ENCODE measurements at regions not wholly inside any gene's neighbourhood (a gene's known extent, or its start where the extent isn't known, plus 50 kb on each side); places are given as distances from the start of the nearest gene placed in this dataset.
A peak's percentile ranks its signal among the peaks of the same experiment; 100 is the strongest.
"Not testable (repeated sequence)": the region's sequence is repeated elsewhere in the genome, so short reads cannot be mapped to it uniquely, and the experiment has no call there.

DNA sequence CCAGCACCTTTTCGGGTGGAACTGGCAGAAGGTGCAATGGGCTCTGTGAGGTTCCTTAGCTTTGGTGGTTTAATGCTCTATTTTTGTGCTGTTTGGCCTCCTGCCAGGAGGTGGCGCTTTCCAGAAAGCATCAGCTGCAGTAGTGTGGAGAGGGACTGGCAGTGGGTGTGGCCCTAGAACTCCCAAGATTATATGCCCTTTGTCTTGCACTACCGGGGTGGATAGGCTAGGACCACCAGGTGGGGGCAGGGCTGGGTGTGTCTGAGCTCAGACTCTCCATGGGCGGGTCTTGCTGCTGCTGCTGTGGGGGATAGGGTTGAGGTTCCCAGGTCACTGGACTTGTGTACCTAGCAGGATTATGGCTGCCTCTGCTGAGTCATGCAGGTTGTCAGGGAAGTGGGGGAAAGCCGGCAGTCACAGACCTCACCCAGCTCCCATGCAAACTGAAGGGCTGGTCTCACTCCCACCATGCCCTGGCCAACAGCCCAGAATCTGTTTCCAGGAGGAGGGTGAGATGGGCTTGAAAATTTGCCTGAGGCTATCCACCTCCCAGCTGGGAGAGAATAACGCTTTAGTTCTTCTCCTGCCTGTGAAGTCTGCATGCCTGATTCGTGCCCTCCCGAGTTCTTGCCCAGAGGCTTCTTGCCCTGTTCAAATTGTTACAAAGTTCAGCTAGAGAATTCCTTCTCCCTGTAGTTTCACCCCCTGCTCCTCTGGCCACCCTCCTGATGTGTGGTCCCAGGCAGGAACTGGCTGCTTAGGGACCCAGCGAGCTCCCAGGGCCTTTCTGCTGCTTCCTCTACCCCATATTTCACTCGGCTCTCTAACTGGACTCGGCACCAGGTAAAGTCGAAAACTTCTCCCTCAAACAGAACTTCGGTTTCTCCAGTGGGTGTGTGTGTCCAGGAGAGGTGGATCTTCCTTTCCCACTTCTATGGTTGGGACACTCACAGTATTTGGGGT lies 76.5 kb upstream of the BTG3 start:
- DNase-seq (peak; percentile 27 to 45), ATAC-seq (peak; percentile 25)
- intact Hi-C loops (cut with DNase I, micrococcal nuclease) = no loop called here

DNA sequence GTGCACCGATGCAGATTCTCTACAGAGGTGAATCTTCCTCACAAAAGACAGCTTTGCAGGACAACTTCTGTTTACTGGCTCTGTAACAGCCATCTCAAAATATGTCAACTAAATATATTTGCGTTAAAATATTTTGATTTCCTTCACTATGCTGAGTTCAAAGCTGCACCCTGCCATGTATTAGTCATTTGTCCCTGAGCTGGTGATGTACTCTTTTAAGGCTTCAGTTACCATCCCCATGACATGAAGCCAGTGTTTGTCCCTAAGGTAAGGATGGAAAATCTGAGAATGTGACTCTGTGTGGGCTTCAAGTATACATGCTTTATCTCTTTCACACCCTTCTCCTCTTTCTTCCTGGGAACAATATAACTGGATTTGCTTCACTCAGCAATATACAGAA lies 70.2 kb upstream of the BTG3 start:
- ATAC-seq (no peak), DNase-seq (no peak)
- intact Hi-C loops (cut with DNase I, micrococcal nuclease) = loop anchor here in 1 of 2 donors (5.0 kb wide), 1 partner anchor 234 kb away; no protein-coding TSS in a partner anchor

DNA sequence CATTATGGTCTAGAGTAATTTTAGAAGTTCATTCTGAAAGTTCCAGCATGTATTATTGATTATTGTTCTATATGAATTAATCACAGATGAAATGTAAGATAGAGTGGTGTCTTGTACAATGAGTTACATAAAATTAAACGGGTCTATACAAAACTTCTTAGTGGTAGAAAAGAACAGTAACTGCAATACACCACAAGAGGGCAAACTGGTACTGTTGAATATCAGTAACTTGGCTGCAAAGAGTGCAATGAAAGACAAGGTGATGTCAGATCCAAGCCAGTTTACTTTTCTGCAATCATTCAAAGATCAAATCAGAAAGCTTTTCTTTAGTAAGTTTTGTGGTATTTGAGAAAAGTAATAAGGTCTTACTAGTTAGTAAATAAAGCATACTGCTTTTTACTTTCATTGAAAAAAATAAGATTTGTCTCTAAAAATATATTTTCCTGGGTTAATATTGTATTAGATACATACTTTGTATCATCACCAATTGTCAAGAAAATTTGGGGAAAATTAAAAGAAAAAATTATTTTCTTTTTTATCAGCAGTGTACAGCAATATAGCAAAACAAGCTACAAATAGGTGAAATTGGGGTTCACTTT lies 66.4 kb upstream of the BTG3 start:
- ATAC-seq (peak; percentile 91), DNase-seq (no peak)
- intact Hi-C loops (cut with DNase I, micrococcal nuclease) = loop anchor here (5.0 to 10.0 kb wide), 2 partner anchors 223 to 226 kb away; no protein-coding TSS in a partner anchor

DNA sequence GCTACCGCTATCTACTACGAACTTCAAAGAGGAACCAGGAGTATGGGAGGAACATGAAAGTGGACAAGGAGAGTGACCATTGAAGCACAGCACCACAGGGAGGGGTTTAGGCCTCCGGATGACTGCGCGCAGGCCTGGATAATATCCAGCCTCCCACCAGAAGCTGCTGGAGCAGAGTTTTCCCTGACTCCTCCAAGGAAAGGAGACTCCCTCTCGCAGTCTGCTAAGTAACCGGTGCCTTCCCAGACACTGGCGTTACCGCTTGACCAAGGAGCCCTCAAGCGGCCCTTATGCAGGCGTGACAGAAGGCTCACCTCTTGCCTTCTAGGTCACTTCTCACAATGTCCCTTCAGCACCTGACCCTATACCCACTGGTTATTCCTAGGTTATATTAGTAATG lies 64.2 kb upstream of the BTG3 start:
- not testable (repeated sequence) for DNase-seq, ATAC-seq
- intact Hi-C loops (cut with DNase I, micrococcal nuclease) = loop anchor here (5.0 to 10.0 kb wide), 2 partner anchors 225 to 228 kb away; no protein-coding TSS in a partner anchor

- DNase-seq (no peak), ATAC-seq (no peak)
- intact Hi-C loops (cut with DNase I, micrococcal nuclease) = loop anchor here in 1 of 2 donors (10.0 kb wide), 1 partner anchor 231 kb away; no protein-coding TSS in a partner anchor
Measured at GRCh38 chr21:17674106-17674505, 61.4 kb upstream of the BTG3 start.

- DNase-seq = no peak
- no peak for ATAC-seq
- intact Hi-C loops (cut with DNase I, micrococcal nuclease) = loop anchor here in 1 of 2 donors (10.0 kb wide), 1 partner anchor 231 kb away; no protein-coding TSS in a partner anchor
Measured at GRCh38 chr21:17673261-17674020, 60.7 kb upstream of the BTG3 start.

DNA sequence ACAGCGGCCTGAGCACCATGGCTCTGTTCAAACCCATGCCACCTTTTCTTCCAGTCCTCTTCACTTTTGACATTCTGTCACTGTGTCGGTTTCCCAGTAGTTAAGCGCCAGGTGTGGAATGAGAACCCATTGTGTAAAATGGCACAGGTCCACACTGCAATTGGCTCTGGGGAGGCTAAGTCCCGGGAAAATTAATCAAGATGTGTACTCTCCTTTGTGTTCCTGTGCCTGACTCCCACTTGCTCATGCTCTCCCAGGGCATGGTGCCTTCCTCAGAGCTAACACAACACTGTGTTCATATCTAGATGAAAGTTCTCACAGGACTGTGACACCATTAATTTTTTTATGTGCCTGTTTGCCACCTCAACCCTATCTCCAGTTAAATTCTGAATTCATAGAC lies 59.0 kb upstream of the BTG3 start:
- ATAC-seq (no peak), DNase-seq (no peak)
- intact Hi-C loops (cut with DNase I, micrococcal nuclease) = loop anchor here in 1 of 2 donors (10.0 kb wide), 1 partner anchor 233 kb away; no protein-coding TSS in a partner anchor

DNA sequence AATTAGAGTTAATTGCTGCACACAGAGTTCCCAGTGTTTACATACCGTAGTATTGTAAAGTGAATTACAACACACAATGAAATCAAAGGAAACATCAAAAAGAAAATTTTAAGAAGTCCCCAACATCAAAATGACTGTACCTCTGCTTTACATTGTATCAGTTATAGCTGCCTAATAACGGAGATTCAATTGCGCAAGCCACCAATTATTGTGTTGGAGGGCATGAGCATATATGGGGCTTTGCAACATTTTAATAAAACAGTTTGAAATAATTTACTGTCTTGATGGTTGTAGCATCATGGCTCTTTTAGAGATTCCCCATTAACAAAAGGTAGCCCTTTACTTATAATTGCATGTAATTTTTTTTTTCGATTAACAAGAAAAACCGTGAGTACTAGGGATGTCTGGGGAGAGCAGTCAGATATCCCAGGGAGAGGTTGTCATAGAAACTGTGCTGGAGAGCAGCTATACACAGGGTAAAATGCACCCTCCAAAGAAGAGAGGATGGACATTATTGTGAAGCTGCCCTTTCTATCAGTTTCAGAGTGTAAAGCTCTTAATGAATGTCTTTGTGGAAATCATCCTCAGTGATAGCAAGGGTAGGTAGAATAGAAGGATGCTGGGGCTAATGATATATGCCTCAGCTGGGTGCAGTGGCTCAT lies 55.9 kb upstream of the BTG3 start:
- ATAC-seq (no peak), DNase-seq (no peak)
- intact Hi-C loops (cut with DNase I, micrococcal nuclease) = no loop called here

DNA sequence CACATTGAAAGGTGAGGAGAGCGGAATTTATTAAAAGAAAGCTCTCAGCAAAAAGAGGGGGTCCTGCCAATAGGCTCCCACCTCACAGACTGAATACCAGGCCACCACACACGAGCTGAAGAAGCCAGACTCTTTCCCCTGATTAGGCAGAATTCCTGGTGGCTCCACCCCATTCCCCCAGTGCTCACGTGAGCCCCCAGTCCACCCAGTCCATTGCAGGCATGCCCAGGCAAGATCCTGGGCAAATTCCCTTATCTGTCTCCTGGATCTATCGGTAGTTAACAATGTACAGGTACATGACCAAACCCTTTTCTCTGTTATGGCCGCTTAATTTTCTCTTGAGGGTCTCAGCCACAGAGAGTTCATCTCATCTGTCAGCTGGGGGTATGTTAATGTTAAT lies 54.6 kb upstream of the BTG3 start:
- intact Hi-C loops (cut with DNase I, micrococcal nuclease) = no loop called here
- ATAC-seq = no peak

More for the DNA sequence above, 54.6 kb upstream of the BTG3 start:
- no peak for DNase-seq
